Activated CD4-positive, alpha-beta memory T cell treated with anti-CD3 and anti-CD28 coated beads, Interleukin-2, amount 10 ng/mL, durations not matched to agents 7 days and 5 days (primary cell): ENCODE measurements at regions not wholly inside any gene's neighbourhood (a gene's known extent, or its start where the extent isn't known, plus 50 kb on each side); places are given as distances from the start of the nearest gene placed in this dataset.

Source experiments
- CTCF ChIA-PET: fragments of 350-600 bp; sonication (Branson Sonifier 250); formaldehyde crosslinking; loops from one replicate; lab custom pipeline; 2021; ENCODE audit warnings: antibody characterized with exemption, inconsistent platforms; lab: Charles Lee
- POLR2A ChIA-PET: fragments of 350-600 bp; sonication (Branson Sonifier 250); formaldehyde crosslinking; loops from one replicate; lab custom pipeline; 2021; ENCODE audit warnings: antibody characterized with exemption; lab: Charles Lee
- DNase-seq: peaks from one replicate; pipeline ENCODE4 v3.0.0-alpha.2; 2020
- H3K27ac Mint-ChIP-seq: one replicate; pipeline ENCODE4 v1.8.0; 2021; ENCODE audit warnings: mild to moderate bottlenecking, mixed read lengths
- H3K27me3 Mint-ChIP-seq: one replicate; pipeline ENCODE4 v1.8.0; 2021; ENCODE audit warnings: mixed read lengths
- H3K36me3 Mint-ChIP-seq: one replicate; pipeline ENCODE4 v1.8.0; 2021; ENCODE audit warnings: low read depth, mixed read lengths
- H3K4me1 Mint-ChIP-seq: one replicate; pipeline ENCODE4 v1.8.0; 2021; ENCODE audit warnings: mixed read lengths
- H3K4me3 Mint-ChIP-seq: one replicate; pipeline ENCODE4 v1.8.0; 2021; ENCODE audit warnings: mild to moderate bottlenecking, mixed read lengths
- H3K9me3 Mint-ChIP-seq: one replicate; pipeline ENCODE4 v1.8.0; 2021; ENCODE audit warnings: mixed read lengths

DNA sequence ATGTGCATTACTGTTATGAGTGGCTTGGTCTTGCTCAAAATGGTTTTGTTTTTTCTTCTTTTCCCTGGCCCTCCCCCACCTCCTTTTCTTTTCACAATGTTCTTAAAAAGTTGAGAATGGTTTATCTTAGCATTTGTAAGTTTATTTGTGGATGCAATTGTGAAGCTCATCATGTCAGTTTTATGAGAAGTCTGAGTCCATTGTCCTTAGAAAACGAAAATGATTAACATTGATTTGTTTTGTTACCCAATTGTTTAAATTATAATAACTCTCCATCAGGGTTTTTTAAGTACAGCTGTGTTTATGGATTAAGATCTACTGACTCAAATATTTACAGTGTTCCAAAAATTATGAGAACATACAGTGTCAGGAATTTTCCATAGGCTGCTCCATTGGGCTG is 511.3 kb upstream of the PAPPA start:
- CTCF ChIA-PET = no interaction called here
- Mint-ChIP-seq H3K4me1 (no peaks in the 10 kb centered on the region), H3K27me3 (no peaks in the 10 kb centered on the region), H3K36me3 (no peaks in the 10 kb centered on the region), H3K4me3 (no peak overlapping the region), H3K9me3 (no peaks in the 10 kb centered on the region), H3K27ac (no peak overlapping the region)
- no peak for DNase-seq
- POLR2A ChIA-PET = no interaction called here

DNA sequence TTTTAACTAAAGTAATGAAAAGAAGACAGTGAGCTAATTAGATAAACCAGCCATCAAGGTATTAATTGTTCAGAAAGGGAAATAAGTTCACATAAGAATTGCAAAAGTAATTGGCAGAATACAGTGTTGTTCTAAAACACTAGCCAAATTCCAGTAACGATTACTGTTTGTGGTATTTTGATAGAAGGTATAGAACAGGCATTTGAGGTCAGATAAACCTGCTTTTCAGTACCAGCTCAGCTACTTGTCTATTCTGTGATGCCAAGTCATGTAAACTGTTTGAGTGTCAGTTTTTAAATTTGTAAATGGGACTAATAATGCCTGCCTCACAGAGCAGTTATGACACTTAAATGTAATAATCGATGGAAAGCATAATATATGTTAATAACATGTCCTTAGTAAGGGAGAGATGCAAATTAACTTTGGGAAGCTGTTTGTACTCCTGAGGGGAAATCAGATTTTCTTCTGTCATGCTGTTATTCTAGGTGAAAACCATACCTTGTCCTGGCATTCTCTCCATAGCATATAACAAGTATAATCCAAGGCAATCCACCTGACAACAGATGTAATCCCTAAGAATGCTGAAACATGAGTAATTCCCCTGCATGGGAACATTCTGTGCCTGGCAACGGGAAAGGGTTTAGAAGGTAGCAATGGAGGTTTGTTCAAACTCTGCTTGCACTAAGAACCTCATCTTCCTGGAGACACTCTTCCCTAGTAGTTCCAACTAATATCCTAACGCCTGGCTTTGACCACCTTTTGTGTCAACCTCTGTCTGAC is 509.5 kb upstream of the PAPPA start:
- no peaks in the 10 kb centered on the region for H3K27me3 Mint-ChIP-seq
- CTCF ChIA-PET = no interaction called here
- no peaks in the 10 kb centered on the region for H3K36me3 Mint-ChIP-seq
- POLR2A ChIA-PET = no interaction called here
- H3K4me3 Mint-ChIP-seq = no peak overlapping the region
- no peak overlapping the region for H3K27ac Mint-ChIP-seq
- H3K9me3 Mint-ChIP-seq = no peaks in the 10 kb centered on the region
- H3K4me1 Mint-ChIP-seq = no peaks in the 10 kb centered on the region
- no peak for DNase-seq

- ChIA-PET POLR2A (no interaction called here), CTCF (no interaction called here)
- no peak for DNase-seq
- no peak overlapping the region for H3K27ac Mint-ChIP-seq
- no peaks in the 10 kb centered on the region for H3K27me3 Mint-ChIP-seq
- no peaks in the 10 kb centered on the region for H3K36me3 Mint-ChIP-seq
- H3K9me3 Mint-ChIP-seq = no peaks in the 10 kb centered on the region
- H3K4me3 Mint-ChIP-seq = no peak overlapping the region
- H3K4me1 Mint-ChIP-seq = no peaks in the 10 kb centered on the region
These were observed 503.6 kb upstream of the PAPPA start for GRCh38 chr9:115649991-115650472.

GRCh38 chr9:115650768-115651167 is 502.8 kb upstream of the PAPPA start:
- POLR2A ChIA-PET = no interaction called here
- CTCF ChIA-PET = no interaction called here
- no peaks in the 10 kb centered on the region for H3K27me3 Mint-ChIP-seq
- DNase-seq = no peak
- no peak overlapping the region for H3K4me3 Mint-ChIP-seq
- no peaks in the 10 kb centered on the region for H3K36me3 Mint-ChIP-seq
- H3K27ac Mint-ChIP-seq = no peak overlapping the region
- H3K4me1 Mint-ChIP-seq = no peaks in the 10 kb centered on the region
- no peaks in the 10 kb centered on the region for H3K9me3 Mint-ChIP-seq

- H3K27me3 Mint-ChIP-seq = no peaks in the 10 kb centered on the region
- no peak for DNase-seq
- H3K4me1 Mint-ChIP-seq = no peaks in the 10 kb centered on the region
- POLR2A ChIA-PET = no interaction called here
- no peak overlapping the region for H3K4me3 Mint-ChIP-seq
- H3K9me3 Mint-ChIP-seq = no peaks in the 10 kb centered on the region
- CTCF ChIA-PET = no interaction called here
- H3K36me3 Mint-ChIP-seq = no peaks in the 10 kb centered on the region
- no peak overlapping the region for H3K27ac Mint-ChIP-seq
These were observed 502.1 kb upstream of the PAPPA start for GRCh38 chr9:115651461-115651860.

- Mint-ChIP-seq H3K4me3 (no peak overlapping the region), H3K36me3 (no peaks in the 10 kb centered on the region), H3K27me3 (no peaks in the 10 kb centered on the region), H3K27ac (no peak overlapping the region), H3K9me3 (no peaks in the 10 kb centered on the region), H3K4me1 (no peaks in the 10 kb centered on the region)
- no peak for DNase-seq
- ChIA-PET POLR2A (no interaction called here), CTCF (no interaction called here)
These were observed 500.4 kb upstream of the PAPPA start for GRCh38 chr9:115653171-115653606.

DNA sequence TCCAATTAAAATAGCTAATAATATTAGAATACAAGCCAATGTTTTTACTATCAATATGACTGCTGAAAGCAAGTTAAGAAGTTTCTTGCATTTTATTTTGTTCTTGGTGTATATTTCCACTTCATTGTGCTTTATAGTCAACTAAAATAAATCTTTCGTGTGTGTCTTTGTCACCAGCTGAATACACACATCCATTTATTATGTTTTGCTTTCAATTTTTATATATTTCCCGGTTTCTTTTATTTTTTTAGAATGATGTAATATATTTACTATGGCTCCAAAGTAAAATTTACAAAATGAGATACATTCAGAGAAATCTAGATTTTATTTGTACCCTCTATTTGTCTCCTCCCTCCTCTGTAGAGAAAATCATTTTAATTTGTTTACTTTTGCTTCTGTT is 495.9 kb upstream of the PAPPA start:
- Mint-ChIP-seq H3K4me3 (no peak overlapping the region), H3K27me3 (no peaks in the 10 kb centered on the region), H3K27ac (no peak overlapping the region), H3K36me3 (no peaks in the 10 kb centered on the region), H3K4me1 (no peaks in the 10 kb centered on the region), H3K9me3 (no peaks in the 10 kb centered on the region)
- DNase-seq = no peak
- POLR2A ChIA-PET = no interaction called here
- CTCF ChIA-PET = no interaction called here

- POLR2A ChIA-PET = no interaction called here
- Mint-ChIP-seq H3K4me3 (no peak overlapping the region), H3K36me3 (no peaks in the 10 kb centered on the region)
These were observed 488.1 kb upstream of the PAPPA start for GRCh38 chr9:115665519-115665918.

GRCh38 chr9:115668521-115668920 is 485.1 kb upstream of the PAPPA start:
- Mint-ChIP-seq H3K4me3 (no peak overlapping the region), H3K27ac (no peak overlapping the region), H3K4me1 (no peaks in the 10 kb centered on the region), H3K36me3 (no peaks in the 10 kb centered on the region), H3K9me3 (no peaks in the 10 kb centered on the region), H3K27me3 (no peaks in the 10 kb centered on the region)
- CTCF ChIA-PET = no interaction called here
- DNase-seq = no peak
- POLR2A ChIA-PET = no interaction called here

More at GRCh38 chr9:115665519-115665918, 488.1 kb upstream of the PAPPA start:
- Mint-ChIP-seq H3K9me3 (no peaks in the 10 kb centered on the region), H3K27ac (no peak overlapping the region), H3K27me3 (no peaks in the 10 kb centered on the region), H3K4me1 (no peaks in the 10 kb centered on the region)
- CTCF ChIA-PET = no interaction called here
- DNase-seq = no peak

DNA sequence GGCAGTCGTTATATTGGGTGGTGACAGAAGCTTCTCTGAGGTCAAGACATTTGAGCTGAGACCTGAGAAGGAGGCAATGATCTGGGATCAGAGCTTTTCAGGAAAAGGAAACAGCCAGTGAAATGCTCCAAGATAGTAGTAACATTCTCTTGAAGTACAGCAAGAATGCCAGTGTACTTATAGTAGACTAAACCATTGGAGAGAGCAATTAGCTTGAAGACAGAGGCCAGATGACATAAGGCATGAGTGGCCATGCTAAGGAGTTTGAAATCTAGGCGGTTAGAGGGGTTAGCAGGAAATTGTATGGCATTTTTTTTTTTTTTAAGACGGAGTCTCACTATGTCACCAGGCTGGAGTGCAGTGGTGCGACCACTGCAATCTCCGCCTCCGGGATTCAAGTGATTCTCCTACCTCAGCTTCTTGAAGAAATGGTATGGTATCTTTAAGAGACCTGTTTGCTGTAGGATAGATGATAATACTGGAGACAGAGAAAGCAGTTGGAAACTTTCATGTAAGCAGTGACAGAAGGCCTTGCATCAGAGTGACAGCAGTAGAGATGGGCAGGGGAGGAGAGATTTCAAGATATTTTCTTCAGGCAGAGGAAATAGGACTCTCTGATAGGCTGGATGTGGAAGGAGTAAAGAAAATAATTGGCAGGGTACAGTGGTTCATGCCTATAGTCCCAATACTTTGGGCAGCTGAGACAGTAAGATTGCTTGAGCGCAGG is 482.2 kb upstream of the PAPPA start:
- Mint-ChIP-seq H3K27me3 (no peaks in the 10 kb centered on the region), H3K36me3 (no peaks in the 10 kb centered on the region), H3K27ac (no peak overlapping the region), H3K9me3 (no peaks in the 10 kb centered on the region), H3K4me3 (no peak overlapping the region), H3K4me1 (no peaks in the 10 kb centered on the region)
- ChIA-PET POLR2A (no interaction called here), CTCF (no interaction called here)
- no peak for DNase-seq

DNA sequence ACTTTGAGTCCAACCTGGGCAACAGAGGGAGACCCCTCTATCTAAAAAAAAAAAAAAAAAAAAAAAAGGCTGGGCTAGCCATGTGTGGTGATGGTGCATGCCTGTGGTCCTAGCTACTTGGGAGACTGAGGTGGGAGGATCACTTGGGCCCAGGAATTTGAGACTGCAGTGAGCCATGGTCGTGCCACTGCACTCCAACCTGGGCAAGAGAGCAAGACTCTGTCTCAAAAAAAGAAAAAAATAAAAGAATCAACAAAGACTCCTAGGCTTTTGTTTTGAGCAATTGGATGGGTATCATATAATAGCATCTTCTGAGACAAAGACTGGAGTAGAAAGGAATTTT is 481.7 kb upstream of the PAPPA start:
- Mint-ChIP-seq H3K4me1 (no peaks in the 10 kb centered on the region), H3K36me3 (no peaks in the 10 kb centered on the region), H3K27me3 (no peaks in the 10 kb centered on the region), H3K27ac (no peak overlapping the region), H3K9me3 (no peaks in the 10 kb centered on the region), H3K4me3 (no peak overlapping the region)
- ChIA-PET CTCF (no interaction called here), POLR2A (no interaction called here)
- no peak for DNase-seq

DNA sequence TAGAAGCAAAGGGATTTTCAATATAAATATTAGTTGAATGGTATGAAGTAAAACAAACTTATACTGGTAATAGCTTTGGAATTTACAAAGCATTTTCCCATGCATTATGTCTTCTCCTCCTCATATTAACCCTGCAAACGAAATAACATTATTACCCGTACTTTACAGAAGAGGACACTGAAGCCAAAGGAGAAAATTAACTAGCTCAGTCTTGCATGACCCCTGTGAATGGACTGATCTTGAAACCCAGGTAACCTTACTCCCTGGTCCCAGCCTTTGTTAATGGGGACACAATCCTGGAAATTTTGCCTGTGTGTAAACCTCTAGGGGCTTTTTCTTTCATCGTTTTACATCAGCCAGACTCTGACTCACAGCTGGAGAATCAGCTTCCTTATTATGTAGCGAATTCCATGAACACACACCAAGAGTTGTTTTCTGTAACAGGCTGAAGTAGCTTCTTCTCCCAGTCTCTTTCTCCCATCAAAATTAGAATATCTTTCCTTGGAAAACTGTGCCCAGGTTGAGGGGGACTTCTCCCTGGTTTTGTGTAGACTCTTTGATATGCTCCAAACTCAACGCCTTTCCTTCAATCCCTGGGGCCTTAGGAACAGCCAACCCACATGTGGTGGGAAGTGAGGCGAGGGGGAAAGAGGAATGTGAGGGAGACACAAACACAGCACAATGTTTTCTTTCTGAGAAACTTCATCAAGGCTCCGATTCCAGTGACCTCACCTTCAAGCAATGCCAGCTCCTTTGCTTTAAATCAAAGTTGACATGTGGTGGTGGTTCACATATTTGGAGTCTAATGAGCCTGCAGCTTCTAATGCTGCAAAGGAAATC is 480.9 kb upstream of the PAPPA start:
- Mint-ChIP-seq H3K9me3 (no peaks in the 10 kb centered on the region), H3K27ac (no peak overlapping the region), H3K27me3 (no peaks in the 10 kb centered on the region), H3K4me1 (no peaks in the 10 kb centered on the region), H3K36me3 (no peaks in the 10 kb centered on the region), H3K4me3 (no peak overlapping the region)
- no peak for DNase-seq
- ChIA-PET CTCF (no interaction called here), POLR2A (no interaction called here)

GRCh38 chr9:115673599-115673998 is 480.0 kb upstream of the PAPPA start:
- Mint-ChIP-seq H3K4me3 (no peak overlapping the region), H3K27me3 (no peaks in the 10 kb centered on the region), H3K27ac (no peak overlapping the region), H3K36me3 (no peaks in the 10 kb centered on the region), H3K4me1 (no peaks in the 10 kb centered on the region), H3K9me3 (no peaks in the 10 kb centered on the region)
- CTCF ChIA-PET = no interaction called here
- POLR2A ChIA-PET = no interaction called here
- DNase-seq = no peak
